HepG2 (cell line): ENCODE measurements at regions not wholly inside any gene's neighbourhood (a gene's known extent, or its start where the extent isn't known, plus 50 kb on each side); places are given as distances from the start of the nearest gene placed in this dataset.

ENCODE experiments used
- ESRRA ChIP-seq: sonication (generic); formaldehyde crosslinking; IDR thresholded peaks from 2 replicates; pipeline ENCODE4 v1.5.1; 2020; ENCODE audit warnings: mild to moderate bottlenecking, low read depth, missing genetic modification reagents
- MAFF ChIP-seq: IDR thresholded peaks from 2 replicates; pipeline ENCODE4 v1.6.1; 2011; ENCODE audit warnings: low read depth, low read length, improper control_type of control experiment
- RBAK ChIP-seq: sonication (generic); formaldehyde crosslinking; IDR thresholded peaks from 2 replicates; pipeline ENCODE4 v1.5.1; 2020; ENCODE audit warnings: mild to moderate bottlenecking, missing genetic modification reagents
- SIN3A ChIP-seq: IDR thresholded peaks from 2 replicates; pipeline ENCODE4 v1.6.1; 2011; ENCODE audit warnings: low read depth, mild to moderate bottlenecking, control low read depth, low read length, borderline replicate concordance
- SOX5 ChIP-seq: IDR thresholded peaks from 2 replicates; pipeline ENCODE4 v1.6.1; 2016; ENCODE audit warnings: borderline replicate concordance
- THAP11 ChIP-seq: IDR thresholded peaks from 2 replicates; pipeline ENCODE4 v1.6.1; 2016; ENCODE audit warnings: missing biosample characterization, missing genetic modification reagents
- ZFP36 ChIP-seq: fragments of 150-350 bp; IDR thresholded peaks from 2 replicates; pipeline ENCODE4 v1.6.1; 2018; ENCODE audit warnings: borderline replicate concordance, low read length, low read depth; ENCODE audit not compliant: partially characterized antibody
- ZNF263 ChIP-seq: sonication (generic); formaldehyde crosslinking; IDR thresholded peaks from 2 replicates; pipeline ENCODE4 v1.4.0; 2020; ENCODE audit warnings: missing genetic modification reagents
- ZNF274 ChIP-seq: sonication (generic); formaldehyde crosslinking; IDR thresholded peaks from 2 replicates; pipeline ENCODE4 v1.5.1; 2020; ENCODE audit warnings: mild to moderate bottlenecking, missing genetic modification reagents
- ZNF382 ChIP-seq: sonication (generic); formaldehyde crosslinking; IDR thresholded peaks from 2 replicates; pipeline ENCODE4 v1.5.0; 2020; ENCODE audit warnings: missing genetic modification reagents, mild to moderate bottlenecking, borderline replicate concordance
- ZNF431 ChIP-seq: sonication (generic); formaldehyde crosslinking; IDR thresholded peaks from 2 replicates; pipeline ENCODE4 v1.9.0; 2022; ENCODE audit warnings: missing genetic modification reagents, low read depth, mild to moderate bottlenecking, borderline replicate concordance
- ZNF567 ChIP-seq: sonication (generic); formaldehyde crosslinking; IDR thresholded peaks from 2 replicates; pipeline ENCODE4 v1.8.1; 2023; ENCODE audit warnings: mild to moderate bottlenecking, missing genetic modification reagents, borderline replicate concordance
- ZNF737 ChIP-seq: sonication (generic); formaldehyde crosslinking; IDR thresholded peaks from 2 replicates; pipeline ENCODE4 v1.5.0; 2020; ENCODE audit warnings: missing genetic modification reagents, mild to moderate bottlenecking, borderline replicate concordance
- ZNF777 ChIP-seq: sonication (generic); formaldehyde crosslinking; IDR thresholded peaks from 2 replicates; pipeline ENCODE4 v1.4.0; 2020; ENCODE audit warnings: missing genetic modification reagents
- ZSCAN29 ChIP-seq: sonication (generic); formaldehyde crosslinking; conservative IDR thresholded peaks from 2 replicates; pipeline ENCODE4 v1.4.0; 2020; ENCODE audit warnings: mild to moderate bottlenecking, missing genetic modification reagents
- TF ChIP-seq, protein P1 (sequence below): IDR thresholded peaks from 2 replicates; pipeline ENCODE4 v1.6.1; 2018; ENCODE audit warnings: missing genetic modification reagents, mild to moderate bottlenecking, missing compliant biosample characterization
- TF ChIP-seq, protein P2 (sequence below): sonication (generic); formaldehyde crosslinking; IDR thresholded peaks from 2 replicates; pipeline ENCODE4 v1.8.0; 2022; ENCODE audit warnings: missing genetic modification reagents, mild to moderate bottlenecking, moderate library complexity, borderline replicate concordance
- TF ChIP-seq, protein P3 (sequence below): sonication (generic); formaldehyde crosslinking; IDR thresholded peaks from one replicate; pipeline ENCODE4 v1.5.1; 2020; ENCODE audit warnings: mild to moderate bottlenecking, missing genetic modification reagents; ENCODE audit errors: not compliant biosample characterization

DNA sequence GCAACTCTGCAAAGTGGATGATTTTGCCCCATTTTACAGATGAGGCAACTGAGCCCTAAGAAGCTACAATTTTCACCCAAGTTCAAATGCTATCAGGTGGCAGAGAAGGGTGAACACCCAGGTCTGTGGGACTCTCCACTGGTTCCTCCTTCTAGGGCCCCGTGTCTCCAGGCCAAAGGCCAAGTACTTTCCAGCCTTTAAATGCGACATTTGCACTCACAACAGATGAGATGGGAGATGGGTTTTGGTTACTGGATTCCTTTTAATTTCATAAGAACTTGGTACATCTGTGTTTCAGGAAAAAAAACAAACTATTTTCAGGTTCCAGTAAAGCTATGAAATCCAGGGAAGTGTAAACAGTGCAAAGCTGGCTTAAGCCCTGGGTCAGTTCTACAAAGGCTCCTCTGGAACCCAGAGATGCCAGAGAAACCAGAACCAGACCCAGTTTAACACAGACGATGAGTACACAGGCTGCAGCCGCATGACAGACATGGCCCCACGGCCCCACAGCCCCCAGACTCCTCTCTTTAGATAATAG, 361.7 kb downstream of the ANAPC1 start (continued):
- TF ChIP-seq SIN3A (no peak), RBAK (CRISPR knock-in tag) (no peak), ESRRA (CRISPR knock-in tag) (no peak), MAFF (no peak), ZNF431 (CRISPR knock-in tag) (no peak), ZNF382 (CRISPR knock-in tag) (no peak), ZNF567 (no peak), ZNF737 (CRISPR knock-in tag) (no peak), ZNF777 (no peak), ZFP36 (no peak), ZSCAN29 (CRISPR knock-in tag) (no peak), ZNF263 (CRISPR knock-in tag) (no peak), SOX5 (CRISPR knock-in tag) (peak; percentile 65; the same call in 1 of the 2 replicates), ZNF274 (CRISPR knock-in tag) (no peak), THAP11 (peak; percentile 10; the same call in 1 of the 2 replicates)
- TF ChIP-seq, protein P1, sequence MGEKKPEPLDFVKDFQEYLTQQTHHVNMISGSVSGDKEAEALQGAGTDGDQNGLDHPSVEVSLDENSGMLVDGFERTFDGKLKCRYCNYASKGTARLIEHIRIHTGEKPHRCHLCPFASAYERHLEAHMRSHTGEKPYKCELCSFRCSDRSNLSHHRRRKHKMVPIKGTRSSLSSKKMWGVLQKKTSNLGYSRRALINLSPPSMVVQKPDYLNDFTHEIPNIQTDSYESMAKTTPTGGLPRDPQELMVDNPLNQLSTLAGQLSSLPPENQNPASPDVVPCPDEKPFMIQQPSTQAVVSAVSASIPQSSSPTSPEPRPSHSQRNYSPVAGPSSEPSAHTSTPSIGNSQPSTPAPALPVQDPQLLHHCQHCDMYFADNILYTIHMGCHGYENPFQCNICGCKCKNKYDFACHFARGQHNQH = no peak
- TF ChIP-seq, protein P2, sequence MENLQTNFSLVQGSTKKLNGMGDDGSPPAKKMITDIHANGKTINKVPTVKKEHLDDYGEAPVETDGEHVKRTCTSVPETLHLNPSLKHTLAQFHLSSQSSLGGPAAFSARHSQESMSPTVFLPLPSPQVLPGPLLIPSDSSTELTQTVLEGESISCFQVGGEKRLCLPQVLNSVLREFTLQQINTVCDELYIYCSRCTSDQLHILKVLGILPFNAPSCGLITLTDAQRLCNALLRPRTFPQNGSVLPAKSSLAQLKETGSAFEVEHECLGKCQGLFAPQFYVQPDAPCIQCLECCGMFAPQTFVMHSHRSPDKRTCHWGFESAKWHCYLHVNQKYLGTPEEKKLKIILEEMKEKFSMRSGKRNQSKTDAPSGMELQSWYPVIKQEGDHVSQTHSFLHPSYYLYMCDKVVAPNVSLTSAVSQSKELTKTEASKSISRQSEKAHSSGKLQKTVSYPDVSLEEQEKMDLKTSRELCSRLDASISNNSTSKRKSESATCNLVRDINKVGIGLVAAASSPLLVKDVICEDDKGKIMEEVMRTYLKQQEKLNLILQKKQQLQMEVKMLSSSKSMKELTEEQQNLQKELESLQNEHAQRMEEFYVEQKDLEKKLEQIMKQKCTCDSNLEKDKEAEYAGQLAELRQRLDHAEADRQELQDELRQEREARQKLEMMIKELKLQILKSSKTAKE (CRISPR knock-in tag) = no peak
- TF ChIP-seq, protein P3, sequence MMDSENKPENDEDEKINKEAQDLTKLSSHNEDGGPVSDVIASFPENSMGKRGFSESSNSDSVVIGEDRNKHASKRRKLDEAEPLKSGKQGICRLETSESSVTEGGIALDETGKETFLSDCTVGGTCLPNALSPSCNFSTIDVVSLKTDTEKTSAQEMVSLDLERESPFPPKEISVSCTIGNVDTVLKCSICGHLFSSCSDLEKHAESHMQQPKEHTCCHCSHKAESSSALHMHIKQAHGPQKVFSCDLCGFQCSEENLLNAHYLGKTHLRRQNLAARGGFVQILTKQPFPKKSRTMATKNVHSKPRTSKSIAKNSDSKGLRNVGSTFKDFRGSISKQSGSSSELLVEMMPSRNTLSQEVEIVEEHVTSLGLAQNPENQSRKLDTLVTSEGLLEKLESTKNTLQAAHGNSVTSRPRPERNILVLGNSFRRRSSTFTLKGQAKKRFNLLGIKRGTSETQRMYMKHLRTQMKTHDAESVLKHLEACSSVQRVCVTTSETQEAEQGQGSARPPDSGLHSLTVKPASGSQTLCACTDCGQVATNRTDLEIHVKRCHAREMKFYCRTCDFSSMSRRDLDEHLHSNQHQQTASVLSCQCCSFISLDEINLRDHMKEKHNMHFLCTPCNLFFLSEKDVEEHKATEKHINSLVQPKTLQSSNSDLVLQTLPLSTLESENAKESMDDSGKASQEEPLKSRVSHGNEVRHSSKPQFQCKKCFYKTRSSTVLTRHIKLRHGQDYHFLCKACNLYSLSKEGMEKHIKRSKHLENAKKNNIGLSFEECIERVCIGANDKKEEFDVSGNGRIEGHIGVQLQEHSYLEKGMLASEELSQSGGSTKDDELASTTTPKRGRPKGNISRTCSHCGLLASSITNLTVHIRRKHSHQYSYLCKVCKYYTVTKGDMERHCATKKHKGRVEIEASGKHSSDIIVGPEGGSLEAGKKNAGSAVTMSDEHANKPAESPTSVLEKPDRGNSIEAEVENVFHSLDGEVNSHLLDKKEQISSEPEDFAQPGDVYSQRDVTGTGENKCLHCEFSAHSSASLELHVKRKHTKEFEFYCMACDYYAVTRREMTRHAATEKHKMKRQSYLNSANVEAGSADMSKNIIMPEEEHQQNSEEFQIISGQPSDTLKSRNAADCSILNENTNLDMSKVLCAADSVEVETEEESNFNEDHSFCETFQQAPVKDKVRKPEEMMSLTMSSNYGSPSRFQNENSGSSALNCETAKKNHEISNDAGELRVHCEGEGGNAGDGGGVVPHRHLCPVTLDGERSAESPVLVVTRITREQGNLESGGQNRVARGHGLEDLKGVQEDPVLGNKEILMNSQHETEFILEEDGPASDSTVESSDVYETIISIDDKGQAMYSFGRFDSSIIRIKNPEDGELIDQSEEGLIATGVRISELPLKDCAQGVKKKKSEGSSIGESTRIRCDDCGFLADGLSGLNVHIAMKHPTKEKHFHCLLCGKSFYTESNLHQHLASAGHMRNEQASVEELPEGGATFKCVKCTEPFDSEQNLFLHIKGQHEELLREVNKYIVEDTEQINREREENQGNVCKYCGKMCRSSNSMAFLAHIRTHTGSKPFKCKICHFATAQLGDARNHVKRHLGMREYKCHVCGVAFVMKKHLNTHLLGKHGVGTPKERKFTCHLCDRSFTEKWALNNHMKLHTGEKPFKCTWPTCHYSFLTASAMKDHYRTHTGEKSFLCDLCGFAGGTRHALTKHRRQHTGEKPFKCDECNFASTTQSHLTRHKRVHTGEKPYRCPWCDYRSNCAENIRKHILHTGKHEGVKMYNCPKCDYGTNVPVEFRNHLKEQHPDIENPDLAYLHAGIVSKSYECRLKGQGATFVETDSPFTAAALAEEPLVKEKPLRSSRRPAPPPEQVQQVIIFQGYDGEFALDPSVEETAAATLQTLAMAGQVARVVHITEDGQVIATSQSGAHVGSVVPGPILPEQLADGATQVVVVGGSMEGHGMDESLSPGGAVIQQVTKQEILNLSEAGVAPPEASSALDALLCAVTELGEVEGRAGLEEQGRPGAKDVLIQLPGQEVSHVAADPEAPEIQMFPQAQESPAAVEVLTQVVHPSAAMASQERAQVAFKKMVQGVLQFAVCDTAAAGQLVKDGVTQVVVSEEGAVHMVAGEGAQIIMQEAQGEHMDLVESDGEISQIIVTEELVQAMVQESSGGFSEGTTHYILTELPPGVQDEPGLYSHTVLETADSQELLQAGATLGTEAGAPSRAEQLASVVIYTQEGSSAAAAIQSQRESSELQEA (CRISPR knock-in tag) = no peak
